ENCODE measurements at regions not wholly inside any gene's neighbourhood (a gene's known extent, or its start where the extent isn't known, plus 50 kb on each side); places are given as distances from the start of the nearest gene placed in this dataset.

DNA sequence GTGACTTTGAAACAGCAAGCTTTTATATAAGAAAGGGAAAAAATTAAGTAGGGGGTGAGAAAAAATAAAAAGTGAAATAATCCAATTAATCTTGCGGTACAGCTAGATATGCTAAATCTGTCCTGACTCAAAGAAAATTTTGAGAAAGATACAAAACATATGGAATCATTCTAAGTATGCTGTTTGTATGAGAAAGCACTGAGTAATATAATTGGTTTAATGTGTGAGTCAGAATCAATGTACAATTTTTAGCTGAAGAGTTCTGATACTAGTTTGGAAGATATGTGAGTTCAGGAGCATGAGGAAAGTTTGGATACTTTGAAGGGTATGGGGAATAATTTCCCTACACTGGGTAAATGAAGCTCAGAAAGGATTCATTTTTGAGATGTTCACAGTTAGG is 190.9 kb upstream of the RASSF8 start:
- TF ChIP-seq EGR1 (IDR thresholded peaks at IDR 0.05) (no peak), TAF1 (IDR thresholded peaks at IDR 0.05; ENCODE audit: low read depth) (no peak), NFIC (IDR thresholded peaks at IDR 0.05) (no peak), REST (IDR thresholded peaks at IDR 0.05; ENCODE audit: low read depth) (no peak), FOXM1 (IDR thresholded peaks at IDR 0.05; ENCODE audit: borderline replicate concordance, low read depth) (no peak), CREB1 (IDR thresholded peaks at IDR 0.05; ENCODE audit: low read depth) (no peak), EP300 (IDR thresholded peaks at IDR 0.05; ENCODE audit: borderline replicate concordance) (no peak), MAX (IDR thresholded peaks at IDR 0.05) (no peak), ZBTB7A (IDR thresholded peaks at IDR 0.05; ENCODE audit: low read depth) (no peak), YY1 (IDR thresholded peaks at IDR 0.05; ENCODE audit: low read depth) (no peak)
- TF ChIP-seq, protein P1, sequence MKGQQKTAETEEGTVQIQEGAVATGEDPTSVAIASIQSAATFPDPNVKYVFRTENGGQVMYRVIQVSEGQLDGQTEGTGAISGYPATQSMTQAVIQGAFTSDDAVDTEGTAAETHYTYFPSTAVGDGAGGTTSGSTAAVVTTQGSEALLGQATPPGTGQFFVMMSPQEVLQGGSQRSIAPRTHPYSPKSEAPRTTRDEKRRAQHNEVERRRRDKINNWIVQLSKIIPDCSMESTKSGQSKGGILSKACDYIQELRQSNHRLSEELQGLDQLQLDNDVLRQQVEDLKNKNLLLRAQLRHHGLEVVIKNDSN (IDR thresholded peaks at IDR 0.05): no peak

- TF ChIP-seq EP300 (IDR thresholded peaks at IDR 0.05; ENCODE audit: borderline replicate concordance) (no peak), MAX (IDR thresholded peaks at IDR 0.05) (no peak), TAF1 (IDR thresholded peaks at IDR 0.05; ENCODE audit: low read depth) (no peak), REST (IDR thresholded peaks at IDR 0.05; ENCODE audit: low read depth) (no peak), TCF12 (IDR thresholded peaks at IDR 0.05; ENCODE audit: low read depth) (no peak), YY1 (IDR thresholded peaks at IDR 0.05; ENCODE audit: low read depth) (no peak), ZBTB7A (IDR thresholded peaks at IDR 0.05; ENCODE audit: low read depth) (no peak), CEBPB (IDR thresholded peaks at IDR 0.05) (no peak), CREB1 (IDR thresholded peaks at IDR 0.05; ENCODE audit: low read depth) (no peak), FOXM1 (IDR thresholded peaks at IDR 0.05; ENCODE audit: borderline replicate concordance, low read depth) (no peak), RAD21 (IDR thresholded peaks at IDR 0.05; ENCODE audit: low read depth) (no peak)
- TF ChIP-seq, protein P1 (IDR thresholded peaks at IDR 0.05): no peak
Observed at GRCh38 chr12:25768151-25768550, 190.3 kb upstream of the RASSF8 start.

- TF ChIP-seq RAD21 (IDR thresholded peaks at IDR 0.05; ENCODE audit: low read depth) (no peak), EP300 (IDR thresholded peaks at IDR 0.05; ENCODE audit: borderline replicate concordance) (no peak), REST (IDR thresholded peaks at IDR 0.05; ENCODE audit: low read depth) (no peak), TAF1 (IDR thresholded peaks at IDR 0.05; ENCODE audit: low read depth) (no peak), YY1 (IDR thresholded peaks at IDR 0.05; ENCODE audit: low read depth) (no peak), EGR1 (IDR thresholded peaks at IDR 0.05) (no peak), FOXM1 (IDR thresholded peaks at IDR 0.05; ENCODE audit: borderline replicate concordance, low read depth) (no peak)
Observed at GRCh38 chr12:25769082-25769945, 189.2 kb upstream of the RASSF8 start.

- TF ChIP-seq EGR1 (IDR thresholded peaks at IDR 0.05) (no peak), ZBTB7A (IDR thresholded peaks at IDR 0.05; ENCODE audit: low read depth) (no peak), TCF12 (IDR thresholded peaks at IDR 0.05; ENCODE audit: low read depth) (no peak), FOXM1 (IDR thresholded peaks at IDR 0.05; ENCODE audit: borderline replicate concordance, low read depth) (no peak), REST (IDR thresholded peaks at IDR 0.05; ENCODE audit: low read depth) (no peak)
Observed at GRCh38 chr12:25771041-25771440, 187.4 kb upstream of the RASSF8 start.
